CD14-positive monocyte (primary cell): ENCODE measurements at regions not wholly inside any gene's neighbourhood (a gene's known extent, or its start where the extent isn't known, plus 50 kb on each side); places are given as distances from the start of the nearest gene placed in this dataset.

Source experiments
- DNase-seq, 3 donors: peaks; one replicate each; pipeline ENCODE4 v3.0.0-alpha.2; 2011 to 2022
- H2AFZ ChIP-seq: 2 replicates; pipeline ENCODE4 v1.6.0; 2012; ENCODE audit warnings: mild to moderate bottlenecking, low read depth, low read length, inconsistent platforms; ENCODE audit not compliant: insufficient read depth, poor library complexity, severe bottlenecking
- H3K27ac ChIP-seq, 2 donors: 1 replicate in 1 of 2; 2 replicates in 1 of 2; pipeline ENCODE4 v1.5.1; 2012 to 2013; ENCODE audit warnings: low read length in 2 of 2, control low read depth in 1 of 2, inconsistent platforms in 1 of 2, low read depth in 1 of 2, mild to moderate bottlenecking in 1 of 2
- H3K27me3 ChIP-seq, 2 donors: one replicate each; pipeline versions ENCODE4 v1.6.0 to v1.6.1; 2011 to 2013; ENCODE audit warnings: low read length in 2 of 2; ENCODE audit not compliant: control insufficient read depth in 2 of 2, insufficient read depth in 2 of 2
- H3K36me3 ChIP-seq, 2 donors: replicated peaks in 1 of 2; 1 replicate in 1 of 2; 2 replicates in 1 of 2; pipeline versions ENCODE4 v1.5.1 to v1.6.1; 2012 to 2013; ENCODE audit warnings: low read length in 2 of 2, control low read depth in 1 of 2, inconsistent platforms in 1 of 2, mild to moderate bottlenecking in 1 of 2; ENCODE audit not compliant: insufficient read depth in 2 of 2, control insufficient read depth in 1 of 2
- H3K4me1 ChIP-seq, 2 donors: 1 replicate in 1 of 2; 2 replicates in 1 of 2; pipeline versions ENCODE4 v1.5.1 to v1.6.1; 2012 to 2013; ENCODE audit warnings: low read length in 2 of 2, control low read depth in 1 of 2, inconsistent platforms in 1 of 2, mild to moderate bottlenecking in 1 of 2, moderate library complexity in 1 of 2; ENCODE audit not compliant: insufficient read depth in 2 of 2, control insufficient read depth in 1 of 2
- H3K4me2 ChIP-seq: replicated peaks from 2 replicates; pipeline ENCODE3; 2012; ENCODE audit warnings: low read length, moderate library complexity, mild to moderate bottlenecking; ENCODE audit not compliant: poor library complexity, severe bottlenecking; ENCODE audit errors: extremely low read depth
- H3K4me3 ChIP-seq, 3 experiments: fragments of 200-600 bp in 1 of 3; sonication (generic) in 1 of 3; replicated peaks in 1 of 3; 1 replicate in 2 of 3; 2 replicates in 1 of 3; pipeline ENCODE4 v1.5.1; 2011 to 2013; ENCODE audit warnings: low read length in 3 of 3, mild to moderate bottlenecking in 3 of 3, control low read depth in 2 of 3, low read depth in 2 of 3, inconsistent platforms in 1 of 3, moderate library complexity in 1 of 3
- H3K79me2 ChIP-seq: 2 replicates; pipeline ENCODE4 v1.6.0; 2012; ENCODE audit warnings: mild to moderate bottlenecking, control low read depth, inconsistent platforms, low read length, moderate library complexity; ENCODE audit not compliant: insufficient read depth
- H3K9ac ChIP-seq: 2 replicates; pipeline ENCODE4 v1.6.0; 2017; ENCODE audit warnings: low read length, mild to moderate bottlenecking; ENCODE audit not compliant: insufficient read depth, poor library complexity, severe bottlenecking
- H3K9me3 ChIP-seq, 2 donors: replicated peaks in 1 of 2; 1 replicate in 1 of 2; 2 replicates in 1 of 2; pipeline versions ENCODE4 v1.5.1 to v1.6.1; 2012 to 2013; ENCODE audit warnings: low read length in 2 of 2, control low read depth in 1 of 2; ENCODE audit not compliant: control insufficient read depth in 1 of 2, insufficient read depth in 1 of 2
- H4K20me1 ChIP-seq: 2 replicates; pipeline ENCODE4 v1.6.0; 2012; ENCODE audit warnings: mild to moderate bottlenecking, low read length, control low read depth, moderate library complexity; ENCODE audit not compliant: insufficient read depth
- H3K27ac Mint-ChIP-seq, 7 donors: one replicate each; pipeline ENCODE4 v1.8.0; 2020; ENCODE audit warnings: mild to moderate bottlenecking in 7 of 7, mixed read lengths in 7 of 7, moderate library complexity in 6 of 7, inconsistent platforms in 2 of 7
- H3K27me3 Mint-ChIP-seq, 3 donors: one replicate each; pipeline ENCODE4 v1.8.0; 2021 to 2022; ENCODE audit warnings: low read depth in 3 of 3, mild to moderate bottlenecking in 3 of 3, mixed read lengths in 3 of 3, moderate library complexity in 3 of 3, inconsistent platforms in 1 of 3
- H3K36me3 Mint-ChIP-seq, 2 donors: one replicate each; pipeline ENCODE4 v1.8.0; 2020; ENCODE audit warnings: mixed read lengths in 2 of 2, inconsistent platforms in 1 of 2, mild to moderate bottlenecking in 1 of 2
- H3K4me1 Mint-ChIP-seq: one replicate; pipeline ENCODE4 v1.8.0; 2020; ENCODE audit warnings: mild to moderate bottlenecking, mixed read lengths
- H3K4me3 Mint-ChIP-seq, 2 donors: one replicate each; pipeline ENCODE4 v1.8.0; 2020; ENCODE audit warnings: mild to moderate bottlenecking in 2 of 2, mixed read lengths in 2 of 2, moderate library complexity in 1 of 2
- H3K9me3 Mint-ChIP-seq, 7 donors: one replicate each; pipeline ENCODE4 v1.8.0; 2020 to 2022; ENCODE audit warnings: mixed read lengths in 7 of 7, mild to moderate bottlenecking in 6 of 7, moderate library complexity in 6 of 7, inconsistent platforms in 2 of 7
- WGBS: methylation state at CpG from one replicate; pipeline ENCODE4 v1.1.5; 2013; ENCODE audit warnings: missing lambda C conversion rate; ENCODE audit not compliant: insufficient coverage; 5-methylcytosine and 5-hydroxymethylcytosine counted together
- intact Hi-C, 2 donors: fragments of 100-400 bp; cut with micrococcal nuclease; formaldehyde crosslinking; loops; one replicate each; pipeline versions ENCODE4 v1.15.0 to v1.15.1; 2023
- TF ChIP-seq, protein P1 (sequence below): fragments of 200-600 bp; IDR thresholded peaks from one replicate; pipeline ENCODE4 v1.8.0; 2022; ENCODE audit warnings: antibody characterized with exemption, mild to moderate bottlenecking

DNA sequence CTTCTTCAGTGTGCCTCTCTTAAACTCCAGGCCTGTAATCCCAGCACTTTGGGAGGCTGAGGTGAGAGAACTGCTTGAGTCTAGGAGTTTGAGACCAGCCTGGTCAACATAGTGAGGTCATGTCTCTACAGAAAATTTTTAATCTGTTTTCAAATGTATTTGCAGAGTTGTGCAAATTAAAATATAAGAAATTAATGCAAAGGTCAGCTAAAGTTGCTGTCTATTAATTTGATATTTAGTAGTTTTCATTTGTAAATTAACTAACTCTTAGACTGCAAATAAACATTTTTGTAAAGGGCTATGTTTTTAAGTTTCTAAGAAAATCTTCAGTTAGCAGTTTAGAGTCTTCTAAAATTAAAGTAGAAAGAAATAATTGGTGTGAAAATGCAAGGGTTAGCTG lies 99.9 kb upstream of the TJP1 start:
- no peak for DNase-seq
- TF ChIP-seq, protein P1, sequence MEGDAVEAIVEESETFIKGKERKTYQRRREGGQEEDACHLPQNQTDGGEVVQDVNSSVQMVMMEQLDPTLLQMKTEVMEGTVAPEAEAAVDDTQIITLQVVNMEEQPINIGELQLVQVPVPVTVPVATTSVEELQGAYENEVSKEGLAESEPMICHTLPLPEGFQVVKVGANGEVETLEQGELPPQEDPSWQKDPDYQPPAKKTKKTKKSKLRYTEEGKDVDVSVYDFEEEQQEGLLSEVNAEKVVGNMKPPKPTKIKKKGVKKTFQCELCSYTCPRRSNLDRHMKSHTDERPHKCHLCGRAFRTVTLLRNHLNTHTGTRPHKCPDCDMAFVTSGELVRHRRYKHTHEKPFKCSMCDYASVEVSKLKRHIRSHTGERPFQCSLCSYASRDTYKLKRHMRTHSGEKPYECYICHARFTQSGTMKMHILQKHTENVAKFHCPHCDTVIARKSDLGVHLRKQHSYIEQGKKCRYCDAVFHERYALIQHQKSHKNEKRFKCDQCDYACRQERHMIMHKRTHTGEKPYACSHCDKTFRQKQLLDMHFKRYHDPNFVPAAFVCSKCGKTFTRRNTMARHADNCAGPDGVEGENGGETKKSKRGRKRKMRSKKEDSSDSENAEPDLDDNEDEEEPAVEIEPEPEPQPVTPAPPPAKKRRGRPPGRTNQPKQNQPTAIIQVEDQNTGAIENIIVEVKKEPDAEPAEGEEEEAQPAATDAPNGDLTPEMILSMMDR: no peak
- Histone ChIP-seq H4K20me1 (no peaks in the 10 kb centered on the region), H3K79me2 (no peaks in the 10 kb centered on the region), H3K4me1 (no peaks in the 10 kb centered on the region), H3K9me3 (no peaks in the 10 kb centered on the region), H3K36me3 (no peaks in the 10 kb centered on the region), H3K9ac (no peak overlapping the region), H2AFZ (no peak overlapping the region), H3K27me3 (peaks cover 2 to 5% of the 10 kb centered on the region in 2 donors), H3K27ac (no peak overlapping the region), H3K4me3 (no peak overlapping the region), H3K4me2 (no peak overlapping the region)
- Mint-ChIP-seq H3K27me3 (peaks cover 10 to 30% (median 20%) of the 10 kb centered on the region in 3 donors), H3K27ac (no peak overlapping the region), H3K4me3 (no peak overlapping the region), H3K9me3 (no peaks in the 10 kb centered on the region), H3K4me1 (no peaks in the 10 kb centered on the region), H3K36me3 (no peaks in the 10 kb centered on the region)
- intact Hi-C loops: no loop called here

GRCh38 chr15:29921130-29921601 lies 98.9 kb upstream of the TJP1 start:
- H4K20me1 ChIP-seq: no peaks in the 10 kb centered on the region
- DNase-seq: no peak
- H3K4me3 Mint-ChIP-seq: no peak overlapping the region
- H3K36me3 Mint-ChIP-seq: no peaks in the 10 kb centered on the region
- no peaks in the 10 kb centered on the region for H3K9me3 Mint-ChIP-seq
- intact Hi-C loops: no loop called here
- H3K27me3 ChIP-seq: peaks cover 2 to 5% of the 10 kb centered on the region in 2 donors
- no peak overlapping the region for H3K4me3 ChIP-seq
- H2AFZ ChIP-seq: no peak overlapping the region
- 71% methylated on average over 3 of the region's 6 CpGs for WGBS
- no peaks in the 10 kb centered on the region for H3K79me2 ChIP-seq
- H3K4me1 ChIP-seq: no peaks in the 10 kb centered on the region
- TF ChIP-seq, protein P1: no peak
- peaks cover 4 to 30% (median 20%) of the 10 kb centered on the region in 3 donors for H3K27me3 Mint-ChIP-seq
- no peaks in the 10 kb centered on the region for H3K36me3 ChIP-seq
- H3K27ac Mint-ChIP-seq: no peak overlapping the region
- no peak overlapping the region for H3K27ac ChIP-seq
- H3K9me3 ChIP-seq: no peaks in the 10 kb centered on the region
- H3K4me1 Mint-ChIP-seq: no peaks in the 10 kb centered on the region
- no peak overlapping the region for H3K4me2 ChIP-seq
- no peak overlapping the region for H3K9ac ChIP-seq
